GM10266 (cell line): ENCODE measurements at regions not wholly inside any gene's neighbourhood (a gene's known extent, or its start where the extent isn't known, plus 50 kb on each side); places are given as distances from the start of the nearest gene placed in this dataset.

Experiments used
- DNase-seq: peaks from one replicate; pipeline ENCODE4 v3.0.0; 2012; ENCODE audit errors: extremely low spot score
- TF ChIP-seq, protein P1 (sequence below): IDR thresholded peaks from 2 replicates; pipeline ENCODE4 v1.5.1; 2012; ENCODE audit warnings: mild to moderate bottlenecking, low read depth; ENCODE audit not compliant: control insufficient read depth, insufficient read depth; ENCODE audit errors: missing control alignments

DNA sequence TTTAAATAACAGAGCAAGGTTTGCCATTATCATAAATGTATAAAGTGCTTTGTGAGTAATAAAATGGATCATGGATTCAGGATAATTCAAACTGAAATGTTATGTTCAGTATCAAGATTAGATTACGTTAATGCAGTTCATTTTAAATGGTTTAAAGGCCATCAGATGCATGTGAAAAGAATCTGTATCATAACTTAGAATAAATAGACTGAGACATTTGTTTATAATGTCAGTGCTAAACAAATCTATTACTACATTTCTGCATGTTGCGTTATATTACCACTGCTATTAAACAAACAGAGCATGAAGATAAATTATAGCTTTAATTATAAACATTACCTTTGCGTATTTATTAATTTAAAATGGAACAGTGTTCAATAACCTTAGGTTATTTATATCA is 160.2 kb downstream of the TOX3 start:
- DNase-seq: no peak
- TF ChIP-seq, protein P1, sequence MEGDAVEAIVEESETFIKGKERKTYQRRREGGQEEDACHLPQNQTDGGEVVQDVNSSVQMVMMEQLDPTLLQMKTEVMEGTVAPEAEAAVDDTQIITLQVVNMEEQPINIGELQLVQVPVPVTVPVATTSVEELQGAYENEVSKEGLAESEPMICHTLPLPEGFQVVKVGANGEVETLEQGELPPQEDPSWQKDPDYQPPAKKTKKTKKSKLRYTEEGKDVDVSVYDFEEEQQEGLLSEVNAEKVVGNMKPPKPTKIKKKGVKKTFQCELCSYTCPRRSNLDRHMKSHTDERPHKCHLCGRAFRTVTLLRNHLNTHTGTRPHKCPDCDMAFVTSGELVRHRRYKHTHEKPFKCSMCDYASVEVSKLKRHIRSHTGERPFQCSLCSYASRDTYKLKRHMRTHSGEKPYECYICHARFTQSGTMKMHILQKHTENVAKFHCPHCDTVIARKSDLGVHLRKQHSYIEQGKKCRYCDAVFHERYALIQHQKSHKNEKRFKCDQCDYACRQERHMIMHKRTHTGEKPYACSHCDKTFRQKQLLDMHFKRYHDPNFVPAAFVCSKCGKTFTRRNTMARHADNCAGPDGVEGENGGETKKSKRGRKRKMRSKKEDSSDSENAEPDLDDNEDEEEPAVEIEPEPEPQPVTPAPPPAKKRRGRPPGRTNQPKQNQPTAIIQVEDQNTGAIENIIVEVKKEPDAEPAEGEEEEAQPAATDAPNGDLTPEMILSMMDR: no peak

DNA sequence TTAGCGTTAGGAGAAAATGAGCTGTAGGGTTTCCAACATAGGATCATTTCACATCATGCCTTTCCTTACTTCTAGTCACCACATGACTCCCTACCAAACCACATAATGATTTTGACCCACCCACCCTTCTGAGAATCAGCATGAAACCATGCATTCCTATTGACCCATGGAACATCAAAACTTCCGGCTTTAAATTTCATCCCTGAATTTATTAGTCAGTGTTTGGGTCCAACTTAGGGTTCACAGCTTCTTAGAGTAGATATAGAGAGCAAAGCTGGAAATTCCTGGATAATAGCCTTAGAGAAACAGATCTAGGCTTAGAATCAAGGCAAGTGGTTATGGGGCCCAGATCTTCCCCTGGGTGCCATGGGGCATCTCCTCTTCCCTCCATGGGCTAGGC is 162.6 kb downstream of the TOX3 start:
- no peak for DNase-seq
- TF ChIP-seq, protein P1: no peak

- TF ChIP-seq, protein P1: no peak
- no peak for DNase-seq
Observed at GRCh38 chr16:52383640-52384292, 163.2 kb downstream of the TOX3 start.

DNA sequence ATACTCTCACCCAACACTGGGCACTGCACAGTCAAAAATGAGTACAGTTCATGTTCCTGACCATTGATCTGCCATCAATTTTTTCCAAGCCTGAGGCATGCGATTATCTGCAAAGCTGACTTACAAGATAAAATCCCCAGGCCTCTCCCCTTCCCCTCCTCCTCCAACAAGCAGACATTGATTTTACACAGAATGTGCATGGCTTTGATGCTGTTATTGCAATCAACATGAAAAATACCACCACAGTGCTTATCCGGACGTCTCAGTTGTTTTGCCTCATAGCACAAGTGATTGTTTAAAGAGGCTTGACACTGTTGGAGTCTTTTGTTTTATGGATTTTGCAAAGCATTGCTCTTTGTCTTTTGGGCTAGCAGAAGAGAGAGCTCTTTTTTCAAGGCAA is 163.8 kb downstream of the TOX3 start:
- TF ChIP-seq, protein P1: no peak
- DNase-seq: no peak

GRCh38 chr16:52379551-52379950 is 167.4 kb downstream of the TOX3 start:
- TF ChIP-seq, protein P1: no peak

GRCh38 chr16:52376676-52377280 is 170.2 kb downstream of the TOX3 start:
- DNase-seq: no peak
- TF ChIP-seq, protein P1: no peak

More at GRCh38 chr16:52379551-52379950, 167.4 kb downstream of the TOX3 start:
- DNase-seq: no peak

DNA sequence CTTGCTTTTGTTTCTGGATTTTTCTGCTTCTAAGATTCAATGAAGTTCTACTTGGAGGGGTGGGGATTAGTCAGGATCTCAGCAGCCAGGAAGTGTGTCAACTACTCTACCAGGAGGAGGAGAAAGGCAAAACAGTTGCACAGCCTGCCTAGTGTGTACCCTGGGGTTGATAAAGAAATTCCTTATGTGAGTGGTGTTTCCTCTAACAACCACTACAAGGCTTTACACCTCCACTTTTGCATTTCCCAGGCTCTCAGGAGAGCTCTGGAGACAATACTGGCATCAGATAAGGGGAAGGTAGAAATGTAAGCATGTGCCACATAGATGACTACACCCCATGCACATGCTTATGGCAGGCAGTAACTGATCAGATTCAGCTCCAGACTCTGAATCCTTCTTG is 174.6 kb downstream of the TOX3 start:
- no peak for DNase-seq
- TF ChIP-seq, protein P1: no peak
